ENCODE measurements at regions not wholly inside any gene's neighbourhood (a gene's known extent, or its start where the extent isn't known, plus 50 kb on each side); places are given as distances from the start of the nearest gene placed in this dataset.

DNA sequence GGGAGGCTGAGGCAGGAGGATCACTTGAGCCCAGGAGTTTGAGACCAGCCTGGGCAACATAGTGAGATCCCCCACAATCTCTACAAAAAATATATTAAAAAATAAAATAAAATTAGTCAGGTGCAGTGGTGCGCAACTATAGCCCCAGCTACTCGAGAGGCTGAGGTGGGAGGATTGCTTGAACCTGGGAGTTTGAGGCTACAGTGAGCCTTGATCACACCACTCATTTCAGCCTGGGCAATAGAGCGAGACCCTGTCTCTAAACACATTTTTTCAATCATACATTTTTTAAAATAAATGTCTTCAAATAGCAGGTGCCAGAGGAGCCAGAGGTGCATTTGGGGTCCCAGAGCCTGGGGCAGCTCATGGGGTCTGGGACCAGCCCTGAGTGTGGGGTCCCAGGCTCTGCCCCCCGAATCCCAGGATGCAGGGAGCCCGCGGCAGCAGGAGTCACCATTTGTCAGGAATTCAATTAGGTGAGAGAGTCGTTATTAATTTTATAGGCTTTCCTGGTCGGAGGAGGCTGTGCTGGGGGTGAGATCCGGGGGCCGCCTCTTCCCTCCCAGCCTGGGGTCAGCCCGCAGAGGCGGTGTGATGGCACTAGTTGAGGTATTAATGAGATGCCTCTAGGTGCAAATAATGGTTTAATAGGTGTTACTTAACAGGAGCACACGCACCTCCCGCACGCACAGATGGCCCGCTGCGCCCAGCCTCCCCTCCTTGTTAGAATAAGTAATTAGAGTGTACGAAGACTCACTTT lies 78.3 kb downstream of the MICALL2 start:
- no peak for DNase-seq

DNA sequence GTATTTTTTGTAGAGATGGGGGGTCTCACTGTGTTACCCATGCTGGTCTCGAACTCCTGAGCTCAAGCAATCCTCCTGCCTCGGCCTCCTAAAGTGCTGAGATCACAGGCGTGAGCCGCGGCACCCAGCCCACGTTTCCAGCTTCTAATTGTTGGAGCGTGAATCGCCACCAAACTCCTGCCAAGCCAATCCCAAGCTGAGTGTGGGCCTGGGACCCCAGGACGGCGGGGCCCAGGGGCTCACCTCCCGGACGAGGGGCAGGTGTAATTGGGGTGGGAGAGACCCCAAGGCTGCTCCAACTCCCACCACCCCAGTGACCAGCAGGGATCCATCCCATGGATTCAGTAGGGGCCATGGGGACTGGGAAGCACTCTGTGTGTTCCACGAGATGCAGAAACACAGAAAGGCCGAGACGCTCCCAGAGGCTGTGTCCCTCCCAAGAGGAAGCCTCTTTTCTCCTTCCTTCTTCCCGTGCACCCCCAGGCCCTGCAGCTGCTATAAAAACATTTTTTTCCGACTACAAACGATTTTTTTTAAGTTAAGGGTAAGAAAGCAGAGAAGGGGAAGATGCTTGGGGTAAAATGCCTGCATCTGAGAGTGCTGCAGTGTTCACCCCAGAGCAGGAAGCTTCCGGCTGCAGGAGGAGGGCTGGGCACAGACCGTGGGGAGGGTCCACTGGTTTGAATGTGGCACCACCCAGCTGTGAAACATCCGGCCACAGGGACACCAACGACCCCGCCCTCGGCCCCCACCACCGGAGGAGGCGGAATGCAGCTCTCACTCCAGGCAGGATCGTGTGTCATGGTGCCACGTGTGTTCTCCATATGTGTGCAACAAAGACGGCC lies 76.5 kb downstream of the MICALL2 start:
- DNase-seq = no peak

DNA sequence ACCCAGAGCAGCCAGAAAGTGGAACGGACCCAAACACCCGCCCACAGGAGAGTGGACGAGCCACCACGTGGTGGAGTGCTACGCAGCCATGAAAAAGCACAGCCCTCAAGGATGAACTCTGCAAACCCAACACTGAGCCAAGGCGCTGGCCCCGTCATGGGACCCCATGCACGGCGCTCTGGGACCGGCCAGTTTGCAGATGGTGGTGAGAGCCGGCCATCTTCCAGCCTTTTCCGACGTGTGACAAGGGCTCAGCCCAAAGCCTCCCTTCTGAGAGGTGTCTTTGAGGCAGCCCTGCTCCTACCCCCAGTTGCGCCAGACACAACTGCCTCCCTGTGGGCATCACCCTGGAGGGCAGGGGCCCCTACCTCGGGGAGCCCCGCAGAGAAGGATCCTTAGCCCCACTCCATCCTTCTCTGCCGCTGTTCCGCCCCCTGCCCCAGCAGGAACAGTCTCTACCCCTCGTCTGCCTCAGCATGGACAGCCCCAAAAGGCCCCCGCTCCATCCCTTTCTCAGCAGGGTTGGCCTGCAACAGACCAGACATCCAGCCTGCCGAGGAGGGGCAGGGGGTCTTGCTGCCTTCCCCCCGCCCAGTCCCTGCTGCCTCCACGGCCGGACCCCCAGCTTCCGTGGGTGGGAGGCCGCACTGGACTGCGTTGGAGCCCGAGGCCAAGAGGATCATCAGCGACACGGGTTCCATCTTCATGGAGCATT lies 75.7 kb downstream of the MICALL2 start:
- no peak for DNase-seq

DNA sequence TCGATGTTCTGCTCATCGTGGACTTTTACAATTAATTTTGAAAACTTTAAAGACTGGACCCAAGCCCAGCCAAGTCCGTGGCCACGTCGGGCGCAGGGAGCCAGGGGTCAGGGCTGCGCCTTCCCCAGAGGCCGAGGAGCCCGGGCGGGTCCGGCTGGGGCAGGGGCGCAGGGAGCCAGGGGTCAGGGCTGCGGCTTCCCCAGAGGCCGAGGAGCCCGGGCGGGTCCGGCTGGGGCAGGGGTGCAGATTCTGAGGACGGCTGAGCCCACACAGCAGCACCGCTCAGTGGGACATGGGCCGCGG lies 75.2 kb downstream of the MICALL2 start:
- DNase-seq = no peak

All from NCI-H1048 (cell line).